MM.1S (cell line): ENCODE measurements at regions not wholly inside any gene's neighbourhood (a gene's known extent, or its start where the extent isn't known, plus 50 kb on each side); places are given as distances from the start of the nearest gene placed in this dataset.

ENCODE experiments used
- DNase-seq: peaks from one replicate; pipeline ENCODE4 v3.0.0-alpha.2; 2015
- H2AFZ ChIP-seq: fragments of 300-600 bp; sonication (generic); 2 replicates; pipeline ENCODE4 v1.6.0; 2016; ENCODE audit warnings: antibody characterized with exemption, low read length
- H3F3A ChIP-seq: fragments of 300-600 bp; sonication (generic); 2 replicates; pipeline ENCODE4 v1.6.1; 2016; ENCODE audit warnings: mild to moderate bottlenecking, antibody characterized with exemption, low read length, moderate library complexity, mixed read lengths; ENCODE audit not compliant: insufficient read depth
- H3K27ac ChIP-seq: fragments of 300-600 bp; sonication (generic); 2 replicates; pipeline ENCODE4 v1.5.1; 2016; ENCODE audit warnings: mild to moderate bottlenecking, low read length
- H3K27me3 ChIP-seq: fragments of 300-600 bp; sonication (generic); replicated peaks from 2 replicates; pipeline ENCODE4 v1.6.0; 2016; ENCODE audit warnings: low read length; ENCODE audit not compliant: insufficient read depth
- H3K36me3 ChIP-seq: fragments of 300-600 bp; sonication (generic); replicated peaks from 2 replicates; pipeline ENCODE4 v1.6.1; 2016; ENCODE audit warnings: mild to moderate bottlenecking, low read length, mixed read lengths; ENCODE audit not compliant: insufficient read depth
- H3K4me1 ChIP-seq: fragments of 300-600 bp; sonication (generic); 2 replicates; pipeline ENCODE4 v1.6.1; 2016; ENCODE audit warnings: low read length, mixed read lengths
- H3K4me2 ChIP-seq: fragments of 300-600 bp; sonication (generic); 2 replicates; pipeline ENCODE4 v1.6.0; 2016; ENCODE audit warnings: low read depth, low read length
- H3K4me3 ChIP-seq: fragments of 300-600 bp; sonication (generic); 2 replicates; pipeline ENCODE4 v1.5.1; 2016; ENCODE audit warnings: low read length, mixed read lengths
- H3K79me2 ChIP-seq: fragments of 300-600 bp; sonication (generic); 2 replicates; pipeline ENCODE4 v1.6.1; 2016; ENCODE audit warnings: mixed run types, low read length, mixed read lengths
- H3K9ac ChIP-seq: fragments of 300-600 bp; sonication (generic); 2 replicates; pipeline ENCODE4 v1.6.1; 2016; ENCODE audit warnings: low read length, mixed read lengths
- H3K9me2 ChIP-seq: fragments of 300-600 bp; sonication (generic); replicated peaks from 2 replicates; pipeline ENCODE4 v1.6.1; 2016; ENCODE audit warnings: mild to moderate bottlenecking, low read length, mixed read lengths; ENCODE audit not compliant: insufficient read depth
- H3K9me3 ChIP-seq: fragments of 300-600 bp; sonication (generic); replicated peaks from 2 replicates; pipeline ENCODE4 v1.6.1; 2016; ENCODE audit warnings: mild to moderate bottlenecking, low read length, mixed read lengths; ENCODE audit not compliant: insufficient read depth
- H4K20me1 ChIP-seq: fragments of 300-600 bp; sonication (generic); 2 replicates; pipeline ENCODE4 v1.6.1; 2016; ENCODE audit warnings: mild to moderate bottlenecking, low read length, moderate library complexity, mixed read lengths; ENCODE audit not compliant: insufficient read depth
- CTCF ChIP-seq: fragments of 300-600 bp; sonication (generic); IDR thresholded peaks from 2 replicates; pipeline ENCODE4 v1.5.1; 2016; ENCODE audit warnings: antibody characterized with exemption, low read length, mixed read lengths
- EZH2 ChIP-seq: fragments of 300-600 bp; sonication (generic); optimal IDR thresholded peaks from 2 replicates; pipeline ENCODE3; 2017; ENCODE audit warnings: low read depth, mild to moderate bottlenecking, antibody characterized with exemption, low read length, mixed read lengths
- EZH2phosphoT487 ChIP-seq: fragments of 300-600 bp; sonication (generic); IDR thresholded peaks from 2 replicates; pipeline ENCODE4 v1.6.1; 2018; ENCODE audit warnings: antibody characterized with exemption, low read length

- H3K27ac ChIP-seq: no peak overlapping the region
- no peaks in the 10 kb centered on the region for H3K36me3 ChIP-seq
- H3F3A ChIP-seq: no peaks in the 10 kb centered on the region
- no peak overlapping the region for H3K4me2 ChIP-seq
- H3K79me2 ChIP-seq: no peaks in the 10 kb centered on the region
- no peak overlapping the region for H3K4me3 ChIP-seq
- H3K9me2 ChIP-seq: no peaks in the 10 kb centered on the region
- no peaks in the 10 kb centered on the region for H3K9me3 ChIP-seq
- H2AFZ ChIP-seq: no peak overlapping the region
- H3K4me1 ChIP-seq: no peaks in the 10 kb centered on the region
- H3K27me3 ChIP-seq: no peaks in the 10 kb centered on the region
- no peak for TF ChIP-seq EZH2phosphoT487
- no peaks in the 10 kb centered on the region for H4K20me1 ChIP-seq
- no peak overlapping the region for H3K9ac ChIP-seq
- no peak for DNase-seq
These were observed 241.8 kb downstream of the TTLL7 start for GRCh38 chr1:83756984-83757717.

GRCh38 chr1:83751602-83752001, 247.3 kb downstream of the TTLL7 start:
- no peak overlapping the region for H3K27ac ChIP-seq
- no peak overlapping the region for H3K9ac ChIP-seq
- no peaks in the 10 kb centered on the region for H3K9me2 ChIP-seq
- H3K4me2 ChIP-seq: no peak overlapping the region
- no peak overlapping the region for H3K4me3 ChIP-seq
- H3F3A ChIP-seq: no peaks in the 10 kb centered on the region
- H3K27me3 ChIP-seq: no peaks in the 10 kb centered on the region
- H4K20me1 ChIP-seq: no peaks in the 10 kb centered on the region
- no peaks in the 10 kb centered on the region for H3K4me1 ChIP-seq
- H3K36me3 ChIP-seq: no peaks in the 10 kb centered on the region
- H3K79me2 ChIP-seq: no peaks in the 10 kb centered on the region
- DNase-seq: no peak
- no peak for TF ChIP-seq EZH2phosphoT487
- no peak for TF ChIP-seq EZH2
- TF ChIP-seq CTCF: no peak
- H3K9me3 ChIP-seq: no peaks in the 10 kb centered on the region
- no peak overlapping the region for H2AFZ ChIP-seq

DNA sequence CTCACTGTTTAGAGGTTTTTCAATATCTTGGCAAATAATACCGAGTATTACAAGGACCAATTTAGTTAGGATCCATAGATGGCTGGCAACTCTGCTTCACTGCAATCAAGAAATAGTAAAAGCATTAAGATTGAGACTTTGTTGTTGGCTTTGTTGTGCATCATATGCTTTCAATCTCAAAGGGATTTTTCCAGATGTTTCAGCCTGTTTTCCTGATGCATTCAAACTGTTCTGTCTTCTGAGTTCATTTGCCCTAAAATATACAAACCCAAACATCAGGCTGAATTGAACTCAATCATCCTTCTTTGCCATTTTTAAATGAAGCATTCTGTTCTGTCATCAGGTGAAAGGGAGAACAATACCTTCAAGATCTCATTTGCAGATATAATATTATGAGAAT, 248.7 kb downstream of the TTLL7 start:
- DNase-seq: no peak
- TF ChIP-seq CTCF (no peak), EZH2 (no peak), EZH2phosphoT487 (no peak)
- H3K4me3 ChIP-seq: no peak overlapping the region
- H3K27me3 ChIP-seq: no peaks in the 10 kb centered on the region
- H3K79me2 ChIP-seq: no peaks in the 10 kb centered on the region
- H3K4me2 ChIP-seq: no peak overlapping the region
- no peaks in the 10 kb centered on the region for H4K20me1 ChIP-seq
- H3K9ac ChIP-seq: no peak overlapping the region
- no peaks in the 10 kb centered on the region for H3K9me2 ChIP-seq
- no peaks in the 10 kb centered on the region for H3K36me3 ChIP-seq
- H3K9me3 ChIP-seq: no peaks in the 10 kb centered on the region
- H3K27ac ChIP-seq: no peak overlapping the region
- H3K4me1 ChIP-seq: no peaks in the 10 kb centered on the region
- H2AFZ ChIP-seq: no peak overlapping the region
- no peaks in the 10 kb centered on the region for H3F3A ChIP-seq

DNA sequence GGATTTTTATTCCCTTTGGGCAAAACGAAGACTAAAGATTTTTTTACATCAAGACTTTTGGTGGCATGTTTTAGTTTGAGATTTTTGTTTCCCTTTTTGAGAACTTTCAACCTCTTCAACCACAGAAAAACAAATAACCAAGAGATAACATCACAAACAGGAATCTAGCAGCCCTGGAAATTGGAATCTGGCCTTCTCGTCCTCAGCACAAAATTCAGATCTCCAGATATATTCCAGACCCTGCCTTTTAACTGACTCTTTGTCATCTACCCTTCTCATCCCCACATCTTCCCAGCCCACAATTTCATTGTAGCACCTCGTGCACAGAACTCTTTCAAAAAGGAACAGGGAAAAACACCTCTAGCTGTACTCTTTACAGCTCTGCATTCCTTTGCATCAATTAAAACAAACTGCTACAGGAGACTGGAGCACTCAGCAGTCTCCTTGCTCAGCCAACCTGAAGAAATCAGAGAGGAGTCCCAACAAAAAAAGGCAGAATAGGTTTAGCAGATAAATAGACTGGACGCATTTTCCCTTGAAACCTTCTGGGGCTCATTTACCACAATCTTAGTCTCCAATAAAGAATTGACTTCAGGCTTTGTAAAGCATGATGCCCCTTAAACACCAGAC, 251.0 kb downstream of the TTLL7 start:
- H4K20me1 ChIP-seq: no peaks in the 10 kb centered on the region
- H3K27ac ChIP-seq: no peak overlapping the region
- H3K4me2 ChIP-seq: no peak overlapping the region
- H3K9me2 ChIP-seq: no peaks in the 10 kb centered on the region
- no peaks in the 10 kb centered on the region for H3K9me3 ChIP-seq
- H3K36me3 ChIP-seq: no peaks in the 10 kb centered on the region
- no peaks in the 10 kb centered on the region for H3K27me3 ChIP-seq
- no peak overlapping the region for H3K4me3 ChIP-seq
- no peaks in the 10 kb centered on the region for H3K79me2 ChIP-seq
- H3F3A ChIP-seq: no peaks in the 10 kb centered on the region
- H2AFZ ChIP-seq: no peak overlapping the region
- no peaks in the 10 kb centered on the region for H3K4me1 ChIP-seq
- DNase-seq: no peak
- H3K9ac ChIP-seq: no peak overlapping the region
- TF ChIP-seq CTCF (no peak), EZH2 (no peak), EZH2phosphoT487 (no peak)
